ENCODE measurements at regions not wholly inside any gene's neighbourhood (a gene's known extent, or its start where the extent isn't known, plus 50 kb on each side); places are given as distances from the start of the nearest gene placed in this dataset.

- Histone ChIP-seq H3K36me3 (ENCODE audit: control insufficient read depth in 2 of 2, insufficient read depth in 1 of 2, low read length in 2 of 2) (no peaks in the 10 kb centered on the region), H3K9me3 (ENCODE audit: control insufficient read depth, insufficient read depth, low read depth, low read length) (no peaks in the 10 kb centered on the region), H3K27ac (ENCODE audit: extremely low read depth, low read depth, low read length) (no peak overlapping the region), H3K4me1 (ENCODE audit: control insufficient read depth, insufficient read depth, low read length) (peaks cover 11% of the 10 kb centered on the region; the same call in 1 of the 2 replicates), H3K4me3 (ENCODE audit: low read depth, low read length) (no peak overlapping the region)
- POLR2A ChIA-PET: no interaction called here
- CTCF ChIA-PET: no interaction called here
- TF ChIP-seq ELK4 (IDR thresholded peaks at IDR 0.05; ENCODE audit: borderline replicate concordance, low read depth, low read length) (no peak), ZNF626 (tag by site-specific recombination; IDR thresholded peaks at IDR 0.05) (no peak), ZNF423 (tag by site-specific recombination; IDR thresholded peaks at IDR 0.05) (no peak)
Measured at GRCh38 chr13:50412046-50412617, 396.9 kb downstream of the KCNRG start.

- peaks cover 5% of the 10 kb centered on the region for H3K4me1 ChIP-seq (ENCODE audit: control insufficient read depth, insufficient read depth, low read length)
- H3K36me3 ChIP-seq (ENCODE audit: control insufficient read depth in 2 of 2, insufficient read depth in 1 of 2, low read length in 2 of 2): no peaks in the 10 kb centered on the region
- ChIA-PET POLR2A (no interaction called here), CTCF (no interaction called here)
- no peak overlapping the region for H3K27ac ChIP-seq (ENCODE audit: extremely low read depth, low read depth, low read length)
- no peak overlapping the region for H3K4me3 ChIP-seq (ENCODE audit: low read depth, low read length)
- no peaks in the 10 kb centered on the region for H3K9me3 ChIP-seq (ENCODE audit: control insufficient read depth, insufficient read depth, low read depth, low read length)
- TF ChIP-seq ZFP3 (tag by site-specific recombination; IDR thresholded peaks at IDR 0.05; ENCODE audit: low read depth) (peak; percentile 79), ZNF248 (tag by site-specific recombination; IDR thresholded peaks at IDR 0.05) (no peak)
Measured at GRCh38 chr13:50414640-50415039, 399.4 kb downstream of the KCNRG start.

GRCh38 chr13:50415428-50415827 lies 400.2 kb downstream of the KCNRG start:
- no peaks in the 10 kb centered on the region for H3K9me3 ChIP-seq (ENCODE audit: control insufficient read depth, insufficient read depth, low read depth, low read length)
- H3K36me3 ChIP-seq (ENCODE audit: control insufficient read depth in 2 of 2, insufficient read depth in 1 of 2, low read length in 2 of 2): no peaks in the 10 kb centered on the region
- ChIA-PET CTCF (no interaction called here), POLR2A (no interaction called here)
- H3K4me3 ChIP-seq (ENCODE audit: low read depth, low read length): no peak overlapping the region
- TF ChIP-seq ZBTB8A (tag by site-specific recombination; IDR thresholded peaks at IDR 0.05) (no peak), ZNF23 (tag by site-specific recombination; IDR thresholded peaks at IDR 0.05; ENCODE audit: borderline replicate concordance) (no peak), ZNF26 (tag by site-specific recombination; IDR thresholded peaks at IDR 0.05) (no peak), ZBTB7A (tag by site-specific recombination; IDR thresholded peaks at IDR 0.05; ENCODE audit: low read depth) (no peak), PBX3 (CRISPR knock-in tag; IDR thresholded peaks at IDR 0.05) (no peak), GLI2 (tag by site-specific recombination; IDR thresholded peaks at IDR 0.05; ENCODE audit: borderline replicate concordance, low read depth) (no peak), KLF16 (tag by site-specific recombination; IDR thresholded peaks at IDR 0.05) (no peak), SP3 (tag by site-specific recombination; IDR thresholded peaks at IDR 0.05) (no peak), WT1 (tag by site-specific recombination; IDR thresholded peaks at IDR 0.05) (no peak), PATZ1 (tag by site-specific recombination; IDR thresholded peaks at IDR 0.05) (no peak), REPIN1 (tag by site-specific recombination; IDR thresholded peaks at IDR 0.05; ENCODE audit: low read depth) (no peak), CTCF (tag by site-specific recombination; IDR thresholded peaks at IDR 0.05) (no peak), INSM2 (tag by site-specific recombination; IDR thresholded peaks at IDR 0.05) (no peak), RBAK (tag by site-specific recombination; IDR thresholded peaks at IDR 0.05) (no peak), ZNF513 (tag by site-specific recombination; IDR thresholded peaks at IDR 0.05) (no peak), SP7 (tag by site-specific recombination; IDR thresholded peaks at IDR 0.05) (no peak)
- no peak overlapping the region for H3K27ac ChIP-seq (ENCODE audit: extremely low read depth, low read depth, low read length)
- peaks cover 5% of the 10 kb centered on the region for H3K4me1 ChIP-seq (ENCODE audit: control insufficient read depth, insufficient read depth, low read length)

Data from HEK293 (cell line).